ENCODE measurements at regions not wholly inside any gene's neighbourhood (a gene's known extent, or its start where the extent isn't known, plus 50 kb on each side); places are given as distances from the start of the nearest gene placed in this dataset.

DNA sequence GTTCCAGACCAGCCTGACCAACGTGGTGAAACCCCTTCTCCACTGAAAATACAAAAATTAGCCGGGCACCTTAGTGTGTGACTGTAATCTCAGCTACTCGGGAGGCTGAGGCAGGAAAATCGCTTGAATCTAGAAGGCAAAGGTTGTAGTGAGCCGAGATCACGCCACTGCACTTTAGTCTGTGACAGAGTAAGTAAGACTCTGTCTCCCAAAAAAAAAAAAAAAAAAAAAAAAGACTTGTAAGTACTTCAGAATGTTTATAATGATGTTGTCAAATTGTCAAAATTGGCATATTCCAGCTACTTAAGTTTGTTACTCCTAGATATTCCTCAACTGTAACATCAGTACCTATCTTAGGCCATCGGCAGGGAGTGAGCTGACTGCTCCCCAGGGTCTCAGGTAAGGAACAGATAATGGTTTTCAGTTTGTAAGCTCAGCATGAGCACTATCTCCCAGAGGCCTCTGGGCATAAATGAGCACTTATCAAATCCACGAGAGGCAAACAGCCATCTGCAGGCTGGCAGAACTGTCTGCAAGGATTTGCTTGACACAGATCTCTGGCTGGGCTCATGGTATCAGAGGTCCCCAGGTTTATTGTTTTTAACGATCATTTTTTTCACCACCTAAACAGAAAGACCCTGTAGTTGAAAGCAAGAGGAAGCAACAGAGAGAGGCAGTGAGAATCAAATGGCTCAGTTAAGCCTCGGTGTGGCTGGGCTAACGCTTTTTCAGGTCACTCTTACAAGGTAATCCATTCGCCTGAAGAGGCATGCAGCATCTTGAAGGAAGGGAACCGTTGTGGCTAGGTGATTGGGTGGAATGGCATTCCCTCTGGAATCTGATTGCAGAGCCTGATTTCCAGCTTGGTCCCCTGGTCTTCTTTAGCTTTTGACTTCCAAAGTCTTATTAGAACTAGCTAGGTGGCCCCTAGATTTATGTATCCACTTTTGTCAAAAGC, 115.9 kb downstream of the LY86 start:
- DNase-seq = no peak

GRCh38 chr6:6705061-6705425, 116.5 kb downstream of the LY86 start:
- no peak for DNase-seq

GRCh38 chr6:6705915-6706675, 117.6 kb downstream of the LY86 start:
- DNase-seq = no peak

DNA sequence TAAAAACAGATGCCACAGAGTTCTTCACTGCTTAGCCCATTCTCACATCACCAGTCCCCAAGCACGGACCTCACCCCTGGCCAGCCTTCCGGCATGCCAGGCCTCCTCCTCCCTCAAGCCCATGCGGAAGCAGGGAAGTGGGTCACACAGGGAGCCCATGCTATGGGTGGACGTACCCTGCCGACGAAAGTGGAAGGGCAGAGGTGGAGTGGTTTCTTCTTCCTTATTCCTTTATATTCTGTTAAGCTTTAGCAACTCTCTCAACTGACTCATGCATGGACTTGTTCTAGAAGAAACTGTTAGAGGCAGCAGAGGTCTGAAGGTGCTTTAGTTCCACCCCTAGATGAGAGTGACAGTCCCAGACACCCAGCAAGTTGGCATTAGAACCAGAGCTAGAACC, 118.6 kb downstream of the LY86 start:
- no peak for DNase-seq

DNA sequence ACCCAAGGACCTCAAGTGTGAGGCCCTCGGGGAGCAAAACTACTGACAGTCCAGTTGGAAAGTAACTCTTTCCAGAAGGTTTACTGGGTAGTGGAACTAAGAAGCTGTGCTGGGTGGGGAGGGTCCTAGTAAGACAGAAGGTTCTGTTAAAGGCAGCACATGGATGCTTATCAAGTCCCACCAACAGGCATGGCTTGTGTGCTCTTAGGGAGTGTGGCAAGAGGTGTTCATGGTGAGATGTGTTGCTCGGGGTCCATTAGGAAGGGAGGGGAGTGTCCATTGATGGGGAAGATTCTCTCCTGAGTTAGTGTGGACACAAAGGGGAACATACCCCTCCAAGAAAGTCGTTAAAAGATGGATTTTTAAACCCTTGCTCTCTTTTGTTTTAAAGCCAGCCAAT, 120.6 kb downstream of the LY86 start:
- no peak for DNase-seq

DNA sequence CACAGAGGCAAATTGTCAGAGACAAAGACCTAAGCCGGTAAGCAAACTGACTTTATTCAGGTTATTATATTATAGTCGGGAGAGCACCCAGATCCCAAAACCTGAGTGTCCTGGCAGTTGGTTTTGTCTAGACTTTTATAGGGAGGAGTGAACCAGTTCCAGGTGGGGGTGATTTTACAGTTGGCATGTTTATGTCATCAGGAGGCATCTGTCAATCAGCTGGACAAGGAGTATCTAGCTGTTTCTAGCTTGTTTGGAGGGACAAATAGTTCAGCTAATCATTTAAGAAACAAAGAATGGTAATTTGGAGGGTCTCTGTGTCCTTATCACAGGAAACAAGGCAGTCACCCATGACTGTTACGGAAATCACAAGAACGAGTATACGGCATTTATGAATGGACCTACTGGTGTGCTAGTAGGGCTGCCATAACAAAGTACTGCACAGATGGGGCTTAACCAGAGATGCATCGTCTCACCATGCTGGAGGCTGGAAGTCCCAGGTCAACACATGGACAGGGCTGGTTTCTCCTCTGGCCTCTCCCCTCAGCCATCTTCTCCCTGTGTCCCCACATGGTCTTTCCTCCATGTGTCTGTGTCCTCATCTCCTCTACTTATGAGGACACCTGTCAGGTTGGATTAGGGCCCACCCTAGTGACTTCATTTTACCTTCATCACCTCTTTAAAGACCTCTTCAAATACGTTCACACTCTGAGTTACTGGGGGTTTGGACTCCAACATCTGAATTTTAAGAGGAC, 122.7 kb downstream of the LY86 start:
- no peak for DNase-seq

GRCh38 chr6:6711832-6712448, 123.4 kb downstream of the LY86 start:
- peak in 1 of 2 donors; percentile 50 for DNase-seq

DNA sequence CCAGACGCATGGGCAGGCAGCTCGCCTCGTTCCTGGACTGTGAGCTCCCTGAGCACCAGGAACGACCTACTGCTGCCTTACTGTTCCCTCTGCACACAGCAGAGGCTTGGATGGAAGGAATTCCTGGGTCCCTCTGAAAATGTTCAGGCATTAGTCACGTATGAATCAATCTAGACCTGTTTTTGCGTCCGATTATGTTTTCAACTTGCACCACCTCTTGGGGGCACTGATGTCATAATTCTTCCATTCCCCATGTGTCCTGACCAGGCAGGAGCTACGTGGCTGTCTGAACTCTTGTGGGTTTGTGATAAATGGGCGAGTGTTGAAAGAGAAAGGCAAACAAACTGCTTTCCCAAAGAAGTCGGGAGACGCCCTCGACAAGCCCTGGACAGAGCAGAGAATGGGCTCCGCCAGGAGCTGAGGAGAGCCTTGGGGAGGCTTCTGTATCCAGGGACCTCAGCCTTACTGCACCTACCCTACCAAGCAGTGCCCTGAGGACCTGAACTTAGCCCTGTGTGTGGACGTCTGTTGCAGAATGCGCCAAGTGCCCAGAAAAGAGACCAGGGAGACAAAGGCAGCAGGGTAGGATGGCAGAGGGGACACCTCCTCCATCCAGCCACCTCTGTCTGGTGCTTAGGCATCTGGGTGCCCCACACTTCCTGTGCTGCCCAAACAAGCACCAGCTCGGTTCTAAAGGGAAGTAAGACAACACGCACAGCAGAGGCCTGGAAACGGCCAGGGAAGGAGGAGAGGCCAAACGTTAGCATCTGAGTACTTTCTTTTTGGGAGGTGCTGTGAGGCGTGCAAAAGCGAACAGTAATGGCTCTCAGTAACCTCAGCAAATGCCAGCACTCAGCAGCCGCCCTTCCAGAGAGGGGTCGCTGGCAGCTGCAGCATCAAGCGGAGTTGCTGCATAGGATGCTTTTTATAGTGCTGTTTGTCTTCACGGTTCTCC, 124.2 kb downstream of the LY86 start:
- peak in 1 of 2 donors; percentile 33 for DNase-seq

DNA sequence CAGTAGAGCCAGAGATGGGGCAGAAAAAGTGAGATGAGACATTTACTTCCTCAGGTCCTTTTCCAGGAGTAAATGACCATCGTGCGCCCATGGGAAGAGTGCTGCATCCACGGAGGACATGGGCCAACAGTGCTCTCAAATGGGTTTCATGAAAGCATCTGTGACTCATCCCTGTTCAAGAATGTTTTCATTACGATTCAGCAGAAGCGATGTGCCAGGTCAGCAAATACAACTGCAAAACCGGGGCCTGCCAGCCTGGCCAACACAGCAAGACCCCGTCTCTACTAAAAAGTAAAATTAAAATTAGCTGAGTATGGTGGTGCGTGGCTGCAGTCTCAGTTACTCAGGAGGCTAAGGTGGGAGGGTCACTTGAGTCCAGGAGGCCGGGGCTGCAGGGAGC, 125.1 kb downstream of the LY86 start:
- DNase-seq = no peak

DNA sequence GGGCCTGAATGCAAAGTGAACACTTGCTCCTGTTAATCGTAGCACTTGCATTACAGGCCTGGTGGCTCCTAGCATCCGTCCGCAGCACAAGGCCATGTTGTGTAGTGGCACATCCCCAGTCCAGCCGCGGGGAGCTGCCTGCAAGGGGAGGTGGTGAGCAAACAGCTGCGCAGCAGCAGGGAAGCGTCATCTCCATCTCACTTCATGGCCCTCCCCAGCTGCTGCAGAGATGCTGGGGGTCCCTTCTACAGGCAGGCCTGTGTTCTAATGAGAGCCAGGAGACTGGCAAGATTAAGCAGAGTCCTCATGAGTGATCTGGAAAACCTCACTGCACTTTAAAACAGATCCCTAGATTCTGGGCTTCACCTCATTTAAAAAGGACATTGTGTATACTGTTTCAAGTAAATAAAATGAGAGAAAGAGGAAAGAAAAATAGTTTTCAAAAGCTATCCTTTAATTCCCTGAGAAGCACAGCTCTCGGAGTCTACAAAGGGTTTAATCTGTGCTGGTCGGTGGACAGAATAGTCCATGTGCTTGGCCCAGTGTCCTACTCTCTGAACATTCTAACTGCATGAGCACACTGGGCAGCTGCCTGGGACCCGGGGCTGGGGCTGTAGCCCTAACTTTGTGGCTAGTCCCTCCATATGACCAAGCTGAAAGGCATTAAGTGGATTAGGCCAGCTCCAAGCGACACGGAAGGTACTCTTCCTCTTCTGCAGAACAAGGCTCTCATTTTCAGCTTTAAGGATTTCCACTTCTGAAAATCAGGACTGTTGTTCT, 125.8 kb downstream of the LY86 start:
- DNase-seq = no peak

- DNase-seq = no peak
These were observed 126.4 kb downstream of the LY86 start for GRCh38 chr6:6714953-6715352.

- DNase-seq = no peak
These were observed 126.9 kb downstream of the LY86 start for GRCh38 chr6:6715465-6715864.

GRCh38 chr6:6716998-6717763, 128.7 kb downstream of the LY86 start:
- no peak for DNase-seq

GRCh38 chr6:6717953-6718352, 129.4 kb downstream of the LY86 start:
- DNase-seq = peak in 1 of 2 donors; percentile 45

- DNase-seq = no peak
These were observed 133.1 kb downstream of the LY86 start for GRCh38 chr6:6721606-6722005.

- DNase-seq = no peak
These were observed 133.7 kb downstream of the LY86 start for GRCh38 chr6:6722195-6722594.

- no peak for DNase-seq
These were observed 134.8 kb downstream of the LY86 start for GRCh38 chr6:6723361-6723760.

DNA sequence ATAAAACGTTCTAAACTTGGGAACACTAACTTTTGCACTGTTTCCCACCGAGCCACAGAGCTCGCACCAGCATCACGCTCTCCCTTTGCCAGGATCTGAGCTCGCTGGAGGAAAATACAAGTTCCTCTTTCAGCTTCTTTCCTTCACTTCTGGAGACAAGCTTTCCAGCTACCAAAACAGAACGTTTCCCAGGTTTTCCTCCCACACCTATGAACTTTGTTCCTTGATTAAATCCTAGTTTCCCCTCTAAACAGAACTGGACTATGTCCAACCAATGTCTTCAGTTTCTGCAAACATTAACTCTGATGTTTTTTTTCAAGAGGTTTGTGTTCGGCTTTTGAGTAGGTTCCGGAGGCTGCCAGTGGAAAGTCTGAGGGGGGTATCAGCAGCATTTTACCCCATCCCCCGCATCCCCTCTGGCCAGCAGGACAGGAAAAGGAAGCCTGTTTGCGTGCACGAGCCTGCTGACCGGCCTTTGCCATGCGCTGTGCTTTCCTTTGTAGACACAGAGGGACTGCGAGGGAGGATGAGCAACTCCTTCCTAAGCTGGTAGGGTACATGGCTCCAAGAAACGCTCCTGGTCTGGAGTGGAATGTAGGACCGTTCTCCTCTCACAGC, 135.5 kb downstream of the LY86 start:
- no peak for DNase-seq

Measured in CD4-positive, alpha-beta T cell treated with Interleukin-4 for 1 hour (primary cell).